Hematopoietic multipotent progenitor cell treated with erythropoietin and hydrocortisone succinate and interleukin-3 and kit ligand, for 8 days (in vitro differentiated cells): ENCODE measurements at regions not wholly inside any gene's neighbourhood (a gene's known extent, or its start where the extent isn't known, plus 50 kb on each side); places are given as distances from the start of the nearest gene placed in this dataset.
"Not testable (repeated sequence)": the region's sequence is repeated elsewhere in the genome, so short reads cannot be mapped to it uniquely, and the experiment has no call there.

Experiments
- DNase-seq: peaks from one replicate; pipeline ENCODE4 v3.0.0-alpha.2; 2015

DNA sequence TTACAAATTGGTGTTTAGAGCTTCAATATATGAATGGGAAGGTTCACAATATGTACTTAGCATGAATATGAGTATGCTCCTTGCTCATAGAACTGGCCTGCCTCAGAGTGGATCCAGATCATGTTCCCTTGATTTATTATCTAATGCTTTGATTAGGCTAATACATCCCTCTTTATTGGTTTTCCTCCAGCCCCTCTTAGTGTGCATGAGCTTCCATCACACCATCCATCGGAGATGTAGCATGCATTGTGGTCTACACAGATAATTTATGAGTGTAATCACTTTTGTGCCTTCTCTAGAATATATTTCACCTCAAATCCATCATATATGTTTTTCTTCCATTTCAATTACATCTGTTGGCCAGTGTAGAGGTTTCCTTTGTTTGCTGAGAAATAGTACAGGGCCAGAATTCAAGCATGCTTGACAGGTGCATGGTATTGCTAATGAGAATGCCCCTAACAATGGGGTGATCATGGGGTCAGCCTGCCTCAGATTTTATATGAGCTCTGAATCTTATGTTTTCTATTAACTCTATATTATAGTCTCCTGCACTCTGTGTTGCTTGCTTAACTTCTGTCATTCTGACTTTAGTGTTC lies 786.4 kb upstream of the ARPP21 start:
- DNase-seq = no peak

GRCh38 chr3:34856081-34856947 lies 783.0 kb upstream of the ARPP21 start:
- no peak for DNase-seq

DNA sequence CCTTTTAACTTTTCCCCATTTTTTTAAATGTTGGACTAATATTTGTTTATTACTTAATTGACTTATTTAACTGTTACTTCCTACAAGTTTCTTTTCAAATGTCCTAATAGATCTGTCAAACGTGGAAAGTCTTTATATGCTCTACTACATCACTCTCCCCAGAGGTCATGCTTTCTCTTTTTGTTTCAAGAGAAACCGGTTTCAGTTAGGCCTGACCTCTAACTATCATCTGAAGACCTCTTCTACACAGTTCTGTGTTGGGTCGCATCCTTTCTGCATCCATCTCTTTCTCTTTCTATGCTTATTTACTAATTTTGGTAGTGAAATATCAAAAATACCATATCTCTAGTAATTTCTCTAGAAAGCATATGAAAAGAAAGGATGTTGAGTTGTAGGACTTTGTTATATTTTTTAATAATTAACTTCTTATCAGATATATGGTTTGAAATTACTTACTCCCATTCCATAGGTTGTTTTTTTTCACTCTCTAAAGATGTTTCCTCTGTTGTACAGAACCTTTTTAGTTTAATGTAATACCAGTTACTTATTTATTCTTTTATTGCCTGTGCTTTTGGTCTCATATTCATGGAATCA lies 781.2 kb upstream of the ARPP21 start:
- DNase-seq = no peak

- DNase-seq = no peak
Observed at GRCh38 chr3:34859746-34860145, 779.6 kb upstream of the ARPP21 start.

DNA sequence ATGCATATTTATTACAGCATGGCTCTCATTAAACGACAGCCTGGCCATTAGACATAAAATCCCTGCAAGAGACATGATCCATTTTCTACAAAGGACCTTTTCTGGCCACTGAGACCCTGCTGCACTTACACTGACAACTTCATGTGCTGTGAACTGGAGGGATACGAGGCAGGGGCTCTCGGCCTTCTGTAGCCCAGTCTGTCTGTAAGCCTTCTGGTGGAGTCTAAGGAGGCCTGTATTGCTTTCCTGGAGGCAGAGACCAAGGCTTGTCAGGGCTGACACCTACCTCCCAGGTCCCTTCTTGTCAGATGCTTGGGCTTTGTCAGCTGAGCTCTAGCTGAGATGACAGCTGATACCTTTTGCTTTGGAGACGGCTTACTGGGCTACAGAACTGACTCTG lies 776.9 kb upstream of the ARPP21 start:
- DNase-seq = no peak

DNA sequence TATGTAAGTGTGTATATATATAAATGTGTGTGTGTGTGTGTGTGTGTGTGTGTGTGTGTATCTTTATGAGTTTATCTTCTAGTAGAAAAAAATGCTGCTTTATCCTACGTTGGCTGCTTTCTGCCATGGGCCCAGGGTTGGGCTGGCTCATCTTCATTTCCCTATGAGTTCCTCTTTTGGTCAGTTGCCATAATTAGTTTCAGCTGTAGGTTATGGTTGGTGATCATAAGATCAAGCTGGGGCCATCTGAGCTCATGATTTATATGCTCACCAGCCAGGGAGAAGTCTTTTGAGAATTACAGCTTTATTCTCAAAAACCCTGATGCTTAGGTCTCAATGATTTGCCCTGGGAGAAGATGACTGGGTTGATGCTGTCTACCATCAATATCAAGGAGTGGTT lies 775.8 kb upstream of the ARPP21 start:
- no peak for DNase-seq

DNA sequence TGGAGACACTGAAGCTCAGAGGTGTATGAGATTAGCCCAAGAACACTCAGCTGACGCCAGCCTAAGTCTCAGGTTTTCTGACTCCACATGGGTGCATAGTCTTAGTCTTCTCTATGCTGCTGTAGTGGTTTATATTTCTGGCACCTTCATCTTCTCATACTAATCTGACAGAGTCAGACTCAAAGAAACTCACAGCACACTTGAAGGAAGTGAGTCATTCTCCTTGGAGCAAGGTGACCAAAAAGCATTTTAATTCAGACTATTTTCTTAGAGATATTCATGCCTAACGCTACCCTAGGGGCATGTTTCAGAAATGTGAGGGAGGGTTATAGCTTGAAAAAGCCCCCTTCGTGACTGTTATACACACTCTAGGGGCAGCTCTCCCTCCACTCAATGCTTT lies 775.3 kb upstream of the ARPP21 start:
- no peak for DNase-seq

DNA sequence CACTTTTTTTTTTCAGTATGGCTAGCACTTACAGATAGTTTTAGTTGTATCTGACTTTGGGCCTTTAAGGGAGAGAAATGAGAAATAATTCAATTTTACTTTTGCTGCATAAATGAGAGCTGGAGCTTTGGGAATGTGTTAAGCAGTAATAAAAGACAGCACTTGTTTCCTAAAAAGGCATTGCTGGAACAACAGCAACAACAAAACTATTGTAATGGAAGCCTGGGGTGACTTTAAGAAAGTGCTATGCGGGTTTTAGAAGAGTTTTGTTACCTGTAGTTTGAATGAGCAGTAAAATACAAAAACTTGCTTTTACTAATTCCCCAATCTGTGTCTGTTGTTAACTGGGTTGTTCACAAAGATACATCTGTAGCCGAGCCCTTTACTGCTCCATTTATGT lies 774.0 kb upstream of the ARPP21 start:
- DNase-seq = no peak

DNA sequence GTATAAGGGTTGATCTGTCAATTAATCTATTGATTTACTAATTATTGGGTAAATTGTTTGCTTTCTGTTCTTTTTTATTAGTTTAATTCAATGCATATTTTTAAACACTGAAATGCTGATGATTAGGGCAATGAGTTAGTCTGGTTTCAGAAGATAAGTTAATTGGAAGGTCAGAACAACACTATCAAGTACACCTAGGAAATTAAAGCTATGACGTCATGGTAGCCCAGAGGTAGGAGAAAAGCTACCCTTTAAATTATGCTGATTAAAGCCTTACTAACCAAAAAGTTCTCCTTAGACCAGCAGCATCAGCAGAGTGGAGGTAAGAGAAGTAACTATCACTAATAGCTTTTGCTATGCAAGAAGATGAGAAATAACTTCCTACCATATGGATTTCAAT lies 770.4 kb upstream of the ARPP21 start:
- DNase-seq = no peak

DNA sequence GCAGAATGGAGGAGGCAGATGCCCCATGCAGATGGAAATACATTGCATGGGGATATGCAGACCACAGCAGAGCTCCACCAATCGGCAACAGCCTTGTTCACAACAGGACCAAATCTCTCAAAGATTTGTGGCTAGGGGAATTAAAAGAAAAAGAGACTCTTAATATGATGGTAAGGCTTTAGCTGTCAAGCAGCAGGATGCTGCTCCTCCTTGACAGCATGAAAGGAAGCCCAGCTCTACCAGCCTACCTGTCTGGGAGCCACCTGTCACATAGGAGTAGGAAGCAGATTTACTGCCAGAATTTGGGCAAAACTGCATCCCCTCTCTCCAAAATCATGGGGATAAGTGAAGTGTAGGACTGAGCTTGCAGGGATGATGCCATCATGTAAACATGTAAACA lies 769.6 kb upstream of the ARPP21 start:
- no peak for DNase-seq

GRCh38 chr3:34872406-34872805 lies 766.9 kb upstream of the ARPP21 start:
- no peak for DNase-seq

DNA sequence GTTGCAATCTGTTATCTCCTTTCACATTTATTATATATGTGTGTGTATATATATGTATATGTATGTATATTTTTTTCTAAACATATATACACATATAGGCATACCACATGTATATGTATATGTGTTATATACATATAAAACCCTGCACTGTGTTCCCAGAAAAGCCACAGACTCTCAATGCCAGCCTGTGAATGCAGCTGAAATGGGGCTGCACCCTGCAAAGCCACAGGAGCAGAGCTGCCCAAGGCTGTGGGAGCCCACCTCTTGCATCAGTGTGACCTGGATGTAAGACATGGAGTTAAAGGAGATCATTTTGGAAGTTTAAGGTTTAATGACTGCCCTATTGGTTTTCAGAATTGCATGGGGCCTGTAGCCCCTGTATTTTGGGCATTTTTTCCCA lies 762.3 kb upstream of the ARPP21 start:
- no peak for DNase-seq

GRCh38 chr3:34878488-34878887 lies 760.8 kb upstream of the ARPP21 start:
- DNase-seq = no peak

DNA sequence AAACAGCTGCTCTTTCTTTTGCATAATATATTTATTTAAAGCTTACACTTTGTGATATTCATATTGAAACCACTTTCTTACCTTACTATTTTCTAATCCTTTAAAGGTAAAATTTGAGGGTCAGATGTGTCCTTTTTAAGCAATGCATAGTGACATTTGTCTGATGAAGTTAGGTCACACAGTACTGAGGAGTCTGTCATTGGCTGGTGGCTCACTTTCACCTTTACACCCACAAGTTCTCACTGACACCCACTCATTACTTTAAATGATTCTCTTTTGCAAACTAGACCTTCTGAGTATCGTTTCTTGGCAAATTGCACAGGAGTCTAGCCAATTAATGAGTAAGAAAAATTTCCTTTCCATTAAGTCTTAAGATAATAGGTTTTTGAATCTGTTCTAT lies 758.3 kb upstream of the ARPP21 start:
- no peak for DNase-seq

DNA sequence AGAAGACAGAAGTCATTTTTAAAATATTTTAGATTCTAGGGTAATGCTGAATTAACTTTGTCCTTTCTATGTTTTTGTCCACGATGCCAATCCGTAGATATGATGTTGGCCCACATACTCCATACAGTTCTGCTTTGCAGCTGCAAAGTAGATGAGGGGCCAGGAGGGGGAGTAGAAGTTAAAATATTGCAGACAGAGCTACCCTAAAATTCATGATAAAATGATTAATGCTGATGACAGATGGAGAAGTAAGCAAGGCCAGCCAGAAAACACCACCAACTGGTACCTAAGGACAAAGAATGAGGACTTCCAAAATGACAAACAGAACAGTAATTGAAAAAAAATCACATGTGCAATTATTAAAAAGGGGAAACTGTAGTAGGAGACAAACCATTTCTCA lies 756.6 kb upstream of the ARPP21 start:
- no peak for DNase-seq

- DNase-seq = no peak
Observed at GRCh38 chr3:34884007-34884406, 755.3 kb upstream of the ARPP21 start.

DNA sequence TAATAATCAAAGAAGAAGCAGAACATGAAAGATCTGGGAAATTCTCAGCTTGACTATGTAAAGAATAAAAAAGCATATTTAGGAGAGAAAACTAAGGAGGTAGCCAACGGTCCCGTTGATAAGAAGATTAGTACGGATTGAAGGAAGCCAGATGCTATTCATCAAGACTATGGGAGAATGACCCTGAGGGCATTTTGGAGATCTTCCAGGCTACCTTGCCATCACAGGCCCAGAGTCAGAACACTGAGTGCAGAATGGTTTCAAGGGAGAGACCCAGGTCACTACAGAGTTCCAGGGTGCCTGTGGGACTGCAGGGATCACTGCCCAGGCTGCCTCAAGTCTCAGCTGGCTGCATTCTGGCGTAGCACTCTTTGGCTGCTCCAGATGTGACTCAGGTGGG lies 752.9 kb upstream of the ARPP21 start:
- no peak for DNase-seq

GRCh38 chr3:34889641-34890040 lies 749.7 kb upstream of the ARPP21 start:
- no peak for DNase-seq

DNA sequence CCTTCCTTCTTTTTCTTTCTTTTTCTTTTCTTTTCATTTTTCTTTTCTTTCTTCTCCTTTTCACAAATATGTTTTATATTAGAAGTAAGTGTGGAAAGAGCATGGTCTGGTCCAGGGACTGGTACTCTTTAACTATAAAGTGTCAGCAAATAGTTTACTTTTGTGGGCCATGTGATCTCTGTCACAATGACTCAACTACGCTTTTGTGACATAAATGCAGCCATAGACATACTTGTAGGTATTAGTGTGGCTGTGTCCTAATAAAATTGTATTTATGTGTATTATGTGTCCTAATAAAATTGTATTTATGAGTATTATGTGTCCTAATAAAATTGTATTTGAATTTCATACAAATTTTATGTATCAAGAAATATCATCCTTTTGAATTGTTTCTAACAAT lies 749.1 kb upstream of the ARPP21 start:
- DNase-seq = no peak

- DNase-seq = no peak
Observed at GRCh38 chr3:34891941-34892340, 747.4 kb upstream of the ARPP21 start.

- no peak for DNase-seq
Observed at GRCh38 chr3:34895841-34896240, 743.5 kb upstream of the ARPP21 start.

DNA sequence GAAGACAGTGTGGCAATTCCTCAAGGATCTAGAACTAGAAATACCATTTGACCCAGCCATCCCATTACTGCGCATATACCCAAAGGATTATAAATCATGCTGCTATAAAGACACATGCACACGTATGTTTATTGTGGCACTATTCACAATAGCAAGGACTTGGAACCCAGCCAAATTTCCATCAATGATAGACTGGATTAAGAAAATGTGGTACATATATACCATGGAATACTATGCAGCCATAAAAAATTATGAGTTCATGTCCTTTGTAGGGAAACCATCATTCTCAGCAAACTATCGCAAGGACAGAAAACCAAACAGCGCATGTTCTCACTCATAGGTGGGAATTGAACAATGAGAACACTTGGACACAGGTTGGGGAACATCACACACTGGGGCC lies 729.6 kb upstream of the ARPP21 start:
- not testable (repeated sequence) for DNase-seq

DNA sequence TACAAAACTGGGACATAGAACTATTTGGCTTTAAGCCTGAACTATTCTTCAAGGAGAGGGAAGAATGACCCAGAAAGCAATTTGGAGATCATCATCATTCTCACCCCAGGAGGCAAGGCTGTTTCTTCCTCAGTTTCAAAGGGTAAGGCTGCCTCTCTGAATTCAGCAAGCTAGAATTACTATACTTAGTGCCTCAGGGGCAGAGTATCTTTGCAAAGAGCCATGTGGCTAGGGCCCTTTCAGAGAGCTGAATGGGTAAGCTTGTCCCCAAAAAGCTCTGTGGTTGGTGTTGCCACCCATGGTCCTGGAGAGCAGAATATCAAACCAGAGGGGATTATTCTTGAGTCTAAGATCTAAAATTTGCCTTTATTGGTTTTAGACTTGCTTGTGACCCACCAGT lies 720.3 kb upstream of the ARPP21 start:
- DNase-seq = no peak

DNA sequence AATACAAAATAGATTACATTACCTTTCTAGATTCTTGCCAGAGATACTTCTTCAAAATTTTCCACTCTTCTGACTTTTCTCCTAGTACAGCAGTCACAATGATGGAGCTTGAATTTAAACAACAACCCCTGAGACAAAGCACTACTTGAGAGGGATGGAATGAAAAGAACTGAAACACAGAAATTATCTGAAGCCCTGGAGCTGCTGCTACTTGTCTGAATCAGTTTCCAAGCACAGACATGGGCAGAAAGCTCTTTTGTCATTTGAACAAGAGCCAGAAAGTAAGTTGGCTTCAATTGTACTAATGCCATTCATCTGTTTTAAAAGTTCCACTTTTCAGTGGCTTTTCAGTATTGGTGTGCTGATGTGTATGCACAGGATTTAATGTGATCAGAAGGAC lies 718.5 kb upstream of the ARPP21 start:
- DNase-seq = no peak

DNA sequence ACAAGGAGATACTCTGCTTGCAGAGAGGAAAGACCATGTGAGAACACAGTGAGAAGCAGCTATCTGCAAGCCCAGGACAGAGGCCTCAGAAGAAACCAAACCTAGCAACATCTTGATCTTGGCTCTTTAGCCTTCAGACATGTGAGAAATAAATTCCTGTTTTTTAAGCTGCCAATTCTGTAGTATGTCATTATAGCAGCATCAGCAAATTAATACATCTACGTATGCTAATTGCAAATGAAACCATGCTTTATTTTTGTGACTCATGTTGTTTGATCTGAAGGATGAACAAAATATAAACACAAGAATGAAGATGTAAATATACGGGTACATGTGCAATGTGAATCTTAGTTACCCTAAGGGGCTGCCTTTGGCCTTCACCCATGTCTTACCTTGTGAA lies 714.4 kb upstream of the ARPP21 start:
- DNase-seq = no peak
